Coronary artery (tissue), 2 donors: ENCODE measurements at regions not wholly inside any gene's neighbourhood (a gene's known extent, or its start where the extent isn't known, plus 50 kb on each side); places are given as distances from the start of the nearest gene placed in this dataset.

Experiments used
- DNase-seq: peaks from one replicate; pipeline ENCODE4 v3.0.0-alpha.2; 2017; ENCODE audit warnings: low spot score
- H3K27ac ChIP-seq, 2 donors: fragments of 200-600 bp; sonication (generic); one replicate each; pipeline ENCODE4 v1.5.1; 2016 to 2019
- H3K4me3 ChIP-seq: fragments of 200-600 bp; sonication (generic); 2 replicates; pipeline ENCODE4 v1.5.1; 2016; ENCODE audit warnings: mild to moderate bottlenecking, moderate library complexity
- TF ChIP-seq, protein P1 (sequence below): fragments of 200-600 bp; sonication (generic); IDR thresholded peaks from one replicate; pipeline ENCODE4 v1.5.1; 2019; ENCODE audit warnings: antibody characterized with exemption

DNA sequence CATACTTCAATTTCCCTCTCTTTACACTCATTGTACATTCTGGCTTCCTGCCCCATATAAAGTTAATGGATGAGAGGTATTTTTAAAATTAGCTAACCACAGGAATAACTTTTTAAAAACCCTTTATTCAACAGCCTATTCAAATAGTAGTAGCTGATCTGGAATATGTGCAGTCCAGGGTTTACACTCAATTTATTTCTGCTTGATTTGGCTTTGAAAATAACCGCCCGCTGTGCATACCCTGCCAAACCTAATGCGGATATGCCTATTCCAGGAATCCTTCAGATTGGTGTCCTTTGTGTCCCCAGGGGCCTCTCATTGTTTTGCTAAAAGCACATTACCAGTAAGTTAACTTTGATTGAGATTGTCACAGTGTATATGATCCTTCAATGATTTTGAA, 1686.2 kb downstream of the PLA2G4A start:
- TF ChIP-seq, protein P1, sequence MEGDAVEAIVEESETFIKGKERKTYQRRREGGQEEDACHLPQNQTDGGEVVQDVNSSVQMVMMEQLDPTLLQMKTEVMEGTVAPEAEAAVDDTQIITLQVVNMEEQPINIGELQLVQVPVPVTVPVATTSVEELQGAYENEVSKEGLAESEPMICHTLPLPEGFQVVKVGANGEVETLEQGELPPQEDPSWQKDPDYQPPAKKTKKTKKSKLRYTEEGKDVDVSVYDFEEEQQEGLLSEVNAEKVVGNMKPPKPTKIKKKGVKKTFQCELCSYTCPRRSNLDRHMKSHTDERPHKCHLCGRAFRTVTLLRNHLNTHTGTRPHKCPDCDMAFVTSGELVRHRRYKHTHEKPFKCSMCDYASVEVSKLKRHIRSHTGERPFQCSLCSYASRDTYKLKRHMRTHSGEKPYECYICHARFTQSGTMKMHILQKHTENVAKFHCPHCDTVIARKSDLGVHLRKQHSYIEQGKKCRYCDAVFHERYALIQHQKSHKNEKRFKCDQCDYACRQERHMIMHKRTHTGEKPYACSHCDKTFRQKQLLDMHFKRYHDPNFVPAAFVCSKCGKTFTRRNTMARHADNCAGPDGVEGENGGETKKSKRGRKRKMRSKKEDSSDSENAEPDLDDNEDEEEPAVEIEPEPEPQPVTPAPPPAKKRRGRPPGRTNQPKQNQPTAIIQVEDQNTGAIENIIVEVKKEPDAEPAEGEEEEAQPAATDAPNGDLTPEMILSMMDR = no peak
- H3K27ac ChIP-seq = no peak overlapping the region
- no peak overlapping the region for H3K4me3 ChIP-seq
- no peak for DNase-seq

DNA sequence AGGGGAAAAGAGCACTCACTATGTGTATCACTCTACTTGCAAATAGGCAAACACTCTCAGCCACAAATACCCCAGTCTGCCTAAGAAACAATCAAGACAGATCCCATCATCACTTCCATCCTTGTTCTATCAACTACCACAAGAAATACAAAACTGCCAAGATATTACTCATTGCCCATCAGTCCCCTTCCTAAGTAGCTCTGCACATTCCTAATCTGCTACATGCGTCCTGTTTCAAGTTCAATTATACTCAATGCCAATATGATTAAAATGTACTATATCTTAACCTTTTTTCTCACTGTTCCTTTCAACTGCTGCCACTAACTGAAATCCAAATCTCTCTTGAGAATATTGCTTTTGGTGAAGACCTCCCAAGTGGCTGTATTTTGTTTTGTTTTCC, 1688.4 kb downstream of the PLA2G4A start:
- TF ChIP-seq, protein P1 = no peak
- no peak overlapping the region for H3K4me3 ChIP-seq
- DNase-seq = no peak
- no peak overlapping the region for H3K27ac ChIP-seq

DNA sequence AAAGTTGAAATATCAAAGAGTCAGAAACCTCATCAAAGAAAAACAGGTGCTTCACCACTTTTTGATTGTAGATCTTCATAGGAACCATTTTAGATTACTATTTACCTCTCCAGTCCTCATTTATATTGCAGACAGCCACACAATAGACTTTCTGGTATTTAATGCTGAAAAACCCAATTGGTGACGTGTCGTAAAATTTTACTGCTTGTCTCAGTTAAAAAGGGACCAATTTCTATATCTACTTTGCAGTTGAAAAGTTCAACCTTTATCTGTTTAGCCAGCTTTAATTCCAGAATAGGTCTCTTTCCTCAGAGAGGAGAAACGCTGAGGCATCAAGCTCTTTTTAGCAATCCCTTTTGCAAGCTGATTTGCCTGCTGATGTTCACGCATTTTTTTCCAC, 1722.4 kb downstream of the PLA2G4A start:
- Histone ChIP-seq H3K4me3 (no peak overlapping the region), H3K27ac (no peak overlapping the region)
- no peak for DNase-seq
- TF ChIP-seq, protein P1 = no peak

DNA sequence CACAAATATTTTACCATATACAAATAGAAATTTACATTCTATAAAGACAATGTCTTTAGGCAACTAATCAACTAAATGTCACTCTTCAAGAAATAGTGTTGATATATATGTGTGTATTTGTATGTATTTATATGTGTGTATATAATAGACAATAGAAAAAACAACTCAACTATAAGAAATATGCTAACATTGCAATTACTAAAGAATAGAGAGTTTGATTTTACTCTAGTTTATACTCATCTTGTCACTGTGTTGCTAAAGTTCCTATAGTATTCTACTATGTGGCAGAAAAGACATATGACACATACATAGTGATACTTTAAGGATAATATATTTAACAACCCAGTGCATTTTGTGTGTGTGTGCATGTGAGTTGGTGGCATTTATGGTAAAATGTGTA, 1728.3 kb downstream of the PLA2G4A start:
- no peak overlapping the region for H3K27ac ChIP-seq
- TF ChIP-seq, protein P1 = no peak
- DNase-seq = no peak
- no peak overlapping the region for H3K4me3 ChIP-seq

DNA sequence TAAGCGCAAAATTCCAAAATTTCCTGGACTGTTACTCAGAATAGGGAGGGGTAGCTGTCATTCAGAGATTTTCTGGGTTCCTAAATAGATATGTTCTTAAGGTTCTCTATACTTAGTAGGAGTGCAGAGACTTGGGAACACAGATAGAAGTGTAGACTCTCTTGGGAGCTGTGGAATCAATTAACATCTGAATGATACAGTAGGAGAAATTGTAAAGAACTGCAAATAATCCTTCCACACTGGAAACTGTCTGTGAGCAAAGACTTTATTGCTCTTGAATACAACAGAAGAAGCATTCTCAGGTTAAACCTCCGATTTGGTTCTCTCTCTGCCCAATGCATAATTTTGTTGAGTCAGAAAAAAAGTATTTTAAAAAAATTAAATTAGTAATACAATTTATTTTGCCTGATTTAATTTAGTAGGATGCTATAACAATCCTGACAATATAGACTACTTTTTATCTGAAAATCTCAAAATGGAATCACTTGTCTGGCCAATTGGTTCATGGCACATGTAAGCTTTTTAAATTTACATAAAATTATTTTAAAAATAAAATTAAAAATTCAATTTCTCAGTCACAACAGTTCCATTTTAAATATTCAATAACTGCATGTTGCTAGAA, 1754.3 kb downstream of the PLA2G4A start:
- DNase-seq = no peak
- H3K27ac ChIP-seq = no peak overlapping the region
- TF ChIP-seq, protein P1 = no peak
- H3K4me3 ChIP-seq = no peak overlapping the region

DNA sequence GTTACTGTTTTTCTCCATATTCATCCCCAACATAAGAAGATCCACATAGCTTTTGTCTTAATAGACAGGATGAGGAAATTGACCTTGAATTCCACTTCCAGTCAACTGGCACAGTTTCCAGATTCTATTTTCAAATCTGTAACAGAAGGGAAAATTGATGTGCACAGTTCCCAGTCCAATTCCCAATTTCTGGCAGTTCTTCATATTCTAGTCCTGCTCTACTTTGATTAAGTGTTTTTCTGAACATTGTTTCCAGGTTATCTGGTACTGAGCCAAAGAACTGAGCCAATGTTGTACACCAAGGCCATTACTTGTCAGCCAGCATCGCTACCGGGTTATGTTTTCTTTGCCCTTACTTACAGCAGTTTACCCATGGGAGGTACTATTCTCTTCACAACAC, 1755.4 kb downstream of the PLA2G4A start:
- Histone ChIP-seq H3K27ac (no peak overlapping the region), H3K4me3 (no peak overlapping the region)
- DNase-seq = no peak
- TF ChIP-seq, protein P1 = no peak

DNA sequence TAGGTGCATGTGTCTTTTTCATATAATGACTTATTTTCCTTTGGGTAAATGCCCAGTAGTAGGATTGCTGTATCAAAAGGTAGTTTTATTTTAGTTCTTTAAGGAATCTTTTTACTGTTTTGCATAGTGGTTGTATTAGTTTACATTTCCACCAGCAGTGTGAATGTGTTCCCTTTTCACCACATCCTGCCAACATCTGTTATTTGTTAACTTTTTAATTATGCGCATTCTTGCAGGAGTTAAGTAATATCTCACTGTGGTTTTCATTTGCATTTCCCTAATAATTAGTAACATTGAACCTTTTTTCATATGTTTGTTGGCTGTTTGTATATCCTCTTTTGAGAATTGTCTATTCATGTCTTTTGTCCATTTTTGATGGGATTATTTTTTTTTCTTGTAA, 1761.9 kb downstream of the PLA2G4A start:
- TF ChIP-seq, protein P1 = no peak
- H3K4me3 ChIP-seq = no peak overlapping the region
- no peak for DNase-seq
- H3K27ac ChIP-seq = no peak overlapping the region
